Brain microvascular endothelial cell (primary cell): ENCODE measurements at regions not wholly inside any gene's neighbourhood (a gene's known extent, or its start where the extent isn't known, plus 50 kb on each side); places are given as distances from the start of the nearest gene placed in this dataset.
"Not testable (repeated sequence)": the region's sequence is repeated elsewhere in the genome, so short reads cannot be mapped to it uniquely, and the experiment has no call there.

Experiments used
- DNase-seq: peaks from one replicate; pipeline ENCODE4 v3.0.0-alpha.2; 2020
- H3K27ac ChIP-seq: fragments of 250-450 bp; sonication (Bioruptor Pico); 2 replicates; pipeline ENCODE4 v1.5.1; 2020; ENCODE audit warnings: mild to moderate bottlenecking, moderate library complexity
- H3K27me3 ChIP-seq: fragments of 250-450 bp; sonication (Bioruptor Pico); replicated peaks from 2 replicates; pipeline ENCODE4 v1.5.1; 2020; ENCODE audit warnings: mild to moderate bottlenecking
- H3K36me3 ChIP-seq: fragments of 250-450 bp; sonication (Bioruptor Pico); replicated peaks from 2 replicates; pipeline ENCODE4 v1.5.1; 2020; ENCODE audit warnings: mild to moderate bottlenecking
- H3K4me3 ChIP-seq: 2 replicates; pipeline ENCODE4 v1.5.1; 2011; ENCODE audit warnings: low read depth, mild to moderate bottlenecking, control low read depth, low read length, moderate library complexity
- CTCF ChIP-seq: IDR thresholded peaks from 2 replicates; pipeline ENCODE4 v1.5.1; 2011; ENCODE audit warnings: low read depth, mild to moderate bottlenecking, moderate library complexity, low read length, control low read depth, inconsistent platforms; ENCODE audit errors: missing control alignments
- in situ Hi-C: cut with HindIII; loops from 2 replicates; pipeline ENCODE4 v1.10.0; 2017; ENCODE audit warnings: low sequenced_read_pairs, low pct_ligation_motif_present

- in situ Hi-C loops, result no loop called here
- TF ChIP-seq CTCF, result no peak
- DNase-seq, result no peak
- Histone ChIP-seq H3K27me3 (no peaks in the 10 kb centered on the region), H3K4me3 (no peak overlapping the region), H3K36me3 (no peaks in the 10 kb centered on the region), H3K27ac (no peak overlapping the region)
These were observed 351.8 kb upstream of the TMEFF2 start for GRCh38 chr2:192546565-192546964.

GRCh38 chr2:192544371-192544955, 349.7 kb upstream of the TMEFF2 start:
- no peaks in the 10 kb centered on the region for H3K27me3 ChIP-seq
- no peak overlapping the region for H3K27ac ChIP-seq
- DNase-seq, result no peak
- in situ Hi-C loops, result no loop called here
- no peak overlapping the region for H3K4me3 ChIP-seq
- TF ChIP-seq CTCF, result no peak
- H3K36me3 ChIP-seq, result no peaks in the 10 kb centered on the region

GRCh38 chr2:192542148-192543066, 347.7 kb upstream of the TMEFF2 start:
- H3K36me3 ChIP-seq, in situ Hi-C loops, DNase-seq, H3K27me3 ChIP-seq, H3K27ac ChIP-seq, H3K4me3 ChIP-seq: not testable (repeated sequence)

- in situ Hi-C loops, result no loop called here
- no peak for TF ChIP-seq CTCF
These were observed 344.6 kb upstream of the TMEFF2 start for GRCh38 chr2:192539306-192539705.

GRCh38 chr2:192536922-192537624, 342.3 kb upstream of the TMEFF2 start:
- Histone ChIP-seq H3K27me3 (no peaks in the 10 kb centered on the region), H3K36me3 (no peaks in the 10 kb centered on the region), H3K4me3 (no peak overlapping the region), H3K27ac (no peak overlapping the region)
- TF ChIP-seq CTCF, result no peak
- no peak for DNase-seq
- in situ Hi-C loops, result no loop called here

More at GRCh38 chr2:192539306-192539705, 344.6 kb upstream of the TMEFF2 start:
- Histone ChIP-seq H3K4me3 (no peak overlapping the region), H3K27ac (no peak overlapping the region), H3K36me3 (no peaks in the 10 kb centered on the region), H3K27me3 (no peaks in the 10 kb centered on the region)
- no peak for DNase-seq
